PC-3 (cell line): ENCODE measurements at regions not wholly inside any gene's neighbourhood (a gene's known extent, or its start where the extent isn't known, plus 50 kb on each side); places are given as distances from the start of the nearest gene placed in this dataset.

Experiments used
- ATAC-seq: fragments of 200-7000 bp; cut with Tn5 transposase; 2 replicates; pipeline ENCODE4 v1.9.1; 2020; ENCODE audit warnings: mild to moderate bottlenecking, moderate library complexity
- BruUV-seq: library from RNA; stranded (reverse); fragments of 400-500 nt; replicated peaks from 2 replicates; lab custom pipeline; 2021; lab: Mats Ljungman, UMichigan
- CTCF ChIA-PET: fragments of 300-600 bp; sonication (Branson Sonifier 250); formaldehyde crosslinking; loops from one replicate; lab custom pipeline; 2022; ENCODE audit warnings: antibody characterized with exemption; lab: Charles Lee
- POLR2A ChIA-PET: fragments of 300-600 bp; sonication (Branson Sonifier 250); formaldehyde crosslinking; loops from one replicate; lab custom pipeline; 2022; ENCODE audit warnings: antibody characterized with exemption; ENCODE audit not compliant: unreplicated experiment; lab: Charles Lee
- DNase-seq: peaks from one replicate; pipeline ENCODE4 v3.0.0-alpha.2; 2015
- H2AFZ ChIP-seq: fragments of 300-600 bp; sonication (generic); 2 replicates; pipeline ENCODE4 v1.6.0; 2016; ENCODE audit warnings: antibody characterized with exemption, low read length
- H3F3A ChIP-seq: fragments of 300-600 bp; sonication (generic); one replicate; pipeline ENCODE4 v1.6.0; 2017; ENCODE audit warnings: antibody characterized with exemption, low read length, control low read depth, mild to moderate bottlenecking; ENCODE audit not compliant: unreplicated experiment
- H3K27ac ChIP-seq: fragments of 300-600 bp; sonication (generic); 2 replicates; pipeline ENCODE4 v1.5.1; 2016; ENCODE audit warnings: mild to moderate bottlenecking, low read length
- H3K27me3 ChIP-seq: fragments of 300-600 bp; sonication (generic); 2 replicates; pipeline ENCODE4 v1.6.1; 2016; ENCODE audit warnings: low read length, mixed read lengths
- H3K36me3 ChIP-seq: fragments of 300-600 bp; sonication (generic); 2 replicates; pipeline ENCODE4 v1.6.1; 2016; ENCODE audit warnings: low read depth, mixed run types, low read length, mixed read lengths
- H3K4me1 ChIP-seq: fragments of 300-600 bp; sonication (generic); 2 replicates; pipeline ENCODE4 v1.5.1; 2016; ENCODE audit warnings: low read length; ENCODE audit not compliant: insufficient read depth
- H3K4me2 ChIP-seq: fragments of 300-600 bp; sonication (generic); 2 replicates; pipeline ENCODE4 v1.6.0; 2016; ENCODE audit warnings: low read length
- H3K4me3 ChIP-seq: fragments of 300-600 bp; sonication (generic); 2 replicates; pipeline ENCODE4 v1.5.1; 2016; ENCODE audit warnings: mild to moderate bottlenecking, low read length, mixed read lengths
- H3K79me2 ChIP-seq: fragments of 300-600 bp; sonication (generic); 2 replicates; pipeline ENCODE4 v1.6.1; 2017; ENCODE audit warnings: low read length, mixed read lengths
- H3K9ac ChIP-seq: fragments of 300-600 bp; sonication (generic); 2 replicates; pipeline ENCODE4 v1.6.0; 2016; ENCODE audit warnings: mild to moderate bottlenecking, low read length
- H3K9me2 ChIP-seq: fragments of 300-600 bp; sonication (generic); replicated peaks from 2 replicates; pipeline ENCODE4 v1.6.1; 2016; ENCODE audit warnings: mixed run types, low read length, mixed read lengths
- H3K9me3 ChIP-seq: fragments of 300-600 bp; sonication (generic); 2 replicates; pipeline ENCODE4 v1.6.1; 2016; ENCODE audit warnings: low read length, mixed read lengths
- H4K20me1 ChIP-seq: fragments of 300-600 bp; sonication (generic); 2 replicates; pipeline ENCODE4 v1.6.1; 2016; ENCODE audit warnings: low read length, mixed read lengths
- CTCF ChIP-seq: fragments of 300-600 bp; sonication (generic); conservative IDR thresholded peaks from 2 replicates; pipeline ENCODE4 v1.5.1; 2017; ENCODE audit warnings: antibody characterized with exemption, low read depth, mild to moderate bottlenecking, low read length
- EZH2 ChIP-seq: fragments of 300-600 bp; sonication (generic); IDR thresholded peaks from one replicate; pipeline ENCODE4 v1.6.1; 2017; ENCODE audit warnings: antibody characterized with exemption, mild to moderate bottlenecking, low read length; ENCODE audit not compliant: unreplicated experiment
- EZH2phosphoT487 ChIP-seq: fragments of 300-600 bp; sonication (generic); IDR thresholded peaks from 2 replicates; pipeline ENCODE4 v1.6.1; 2018; ENCODE audit warnings: mild to moderate bottlenecking, antibody characterized with exemption, low read length, borderline replicate concordance
- intact Hi-C: fragments of 100-400 bp; cut with micrococcal nuclease; formaldehyde crosslinking; loops from 2 replicates; pipeline ENCODE4 v1.9.0; 2023

DNA sequence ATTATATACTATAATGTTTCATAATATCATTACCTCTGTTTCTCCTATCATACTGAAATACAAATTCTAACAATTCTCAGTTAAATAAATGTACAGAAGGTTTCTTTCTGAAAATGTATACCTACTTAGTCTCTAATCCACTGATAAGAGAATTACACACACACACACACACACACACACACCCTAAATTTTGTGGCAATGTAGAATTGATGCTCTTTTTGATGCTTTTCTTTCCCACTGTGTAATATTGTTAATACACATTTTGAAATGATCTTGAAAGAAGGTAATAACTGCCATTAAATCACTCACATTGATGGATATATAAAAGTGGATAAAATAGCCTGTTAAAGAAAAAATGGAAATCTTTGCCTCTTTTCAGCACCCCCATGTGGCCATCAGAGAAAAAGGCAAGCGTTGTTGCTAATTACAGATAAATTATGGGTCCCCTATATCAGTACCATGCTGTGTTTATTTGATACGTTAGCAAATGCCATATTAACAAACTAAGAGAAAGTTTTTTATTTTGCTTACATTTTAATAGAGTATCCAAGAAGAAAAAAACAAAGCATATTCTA, 76.6 kb upstream of the VGLL2 start:
- Histone ChIP-seq H3K27me3 (no peaks in the 10 kb centered on the region), H3K4me1 (no peaks in the 10 kb centered on the region), H3K9ac (no peak overlapping the region), H3K36me3 (no peaks in the 10 kb centered on the region), H3K9me2 (no peaks in the 10 kb centered on the region), H3F3A (no peaks in the 10 kb centered on the region), H2AFZ (no peak overlapping the region), H3K4me3 (no peak overlapping the region), H3K4me2 (no peak overlapping the region), H3K9me3 (no peaks in the 10 kb centered on the region), H4K20me1 (no peaks in the 10 kb centered on the region), H3K79me2 (no peaks in the 10 kb centered on the region), H3K27ac (no peak overlapping the region)
- intact Hi-C loops, result loop anchor here (1.0 to 5.0 kb wide), 2 partner anchors 216 to 306 kb away; no protein-coding TSS in a partner anchor
- ATAC-seq (peak; percentile 24; the same call in 1 of the 2 replicates), DNase-seq (peak; percentile 28)
- CTCF ChIA-PET, result interaction anchor here (1.0 kb wide), 1 partner anchor 213 kb away, joined by 4 read pairs; no protein-coding TSS in a partner anchor
- no TSS peak for BruUV-seq
- POLR2A ChIA-PET, result no interaction called here
- no peak for TF ChIP-seq EZH2phosphoT487
- no peak for TF ChIP-seq EZH2
- peak; percentile 73 for TF ChIP-seq CTCF

- Histone ChIP-seq H3K36me3 (no peaks in the 10 kb centered on the region), H3F3A (no peaks in the 10 kb centered on the region), H3K9me3 (no peaks in the 10 kb centered on the region), H3K79me2 (no peaks in the 10 kb centered on the region), H3K9me2 (no peaks in the 10 kb centered on the region), H3K27ac (no peak overlapping the region), H3K4me2 (no peak overlapping the region), H4K20me1 (no peaks in the 10 kb centered on the region), H3K9ac (no peak overlapping the region), H3K27me3 (no peaks in the 10 kb centered on the region), H3K4me1 (no peaks in the 10 kb centered on the region), H3K4me3 (no peak overlapping the region), H2AFZ (no peak overlapping the region)
- no TSS peak for BruUV-seq
- ATAC-seq (no peak), DNase-seq (no peak)
- CTCF ChIA-PET, result no interaction called here
- intact Hi-C loops, result no loop called here
- POLR2A ChIA-PET, result no interaction called here
- no peak for TF ChIP-seq EZH2
Observed at GRCh38 chr6:117191009-117191408, 74.3 kb upstream of the VGLL2 start.

DNA sequence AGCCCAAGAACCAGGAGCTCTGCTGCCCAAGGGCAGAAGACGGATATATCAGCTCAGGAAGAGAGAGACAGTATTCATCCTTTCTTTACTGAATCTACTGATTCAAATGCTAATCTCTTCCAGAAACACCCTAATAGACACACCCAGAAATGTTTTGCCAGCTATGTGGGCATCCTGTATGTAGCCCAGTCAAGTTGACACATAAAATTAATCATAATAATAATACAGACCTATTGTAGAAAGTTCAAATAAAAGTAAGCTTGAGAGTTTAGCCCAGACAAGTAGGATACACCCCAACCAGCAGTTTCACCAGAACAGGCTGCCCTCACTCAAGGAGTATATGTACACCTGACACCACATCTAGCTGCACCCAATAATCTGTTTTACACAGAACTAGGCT, 73.9 kb upstream of the VGLL2 start:
- Histone ChIP-seq H4K20me1 (no peaks in the 10 kb centered on the region), H3K9me2 (no peaks in the 10 kb centered on the region), H3K36me3 (no peaks in the 10 kb centered on the region), H3K4me1 (no peaks in the 10 kb centered on the region), H3K4me3 (no peak overlapping the region), H3K27me3 (no peaks in the 10 kb centered on the region), H3K9ac (no peak overlapping the region), H3K9me3 (no peaks in the 10 kb centered on the region), H3K79me2 (no peaks in the 10 kb centered on the region), H3K4me2 (no peak overlapping the region), H2AFZ (no peak overlapping the region), H3K27ac (no peak overlapping the region), H3F3A (no peaks in the 10 kb centered on the region)
- ChIA-PET POLR2A (no interaction called here), CTCF (no interaction called here)
- ATAC-seq (no peak), DNase-seq (no peak)
- intact Hi-C loops, result no loop called here
- TF ChIP-seq EZH2, result no peak
- no peak for TF ChIP-seq EZH2phosphoT487
- no peak for TF ChIP-seq CTCF
- no TSS peak for BruUV-seq
